ENCODE measurements at regions not wholly inside any gene's neighbourhood (a gene's known extent, or its start where the extent isn't known, plus 50 kb on each side); places are given as distances from the start of the nearest gene placed in this dataset.
"Not testable (repeated sequence)": the region's sequence is repeated elsewhere in the genome, so short reads cannot be mapped to it uniquely, and the experiment has no call there.

- FAIRE-seq: no peak
These were observed 112.2 kb upstream of the LRRN1 start for GRCh38 chr3:3686907-3687648.

- FAIRE-seq: no peak
These were observed 113.5 kb upstream of the LRRN1 start for GRCh38 chr3:3685721-3686120.

GRCh38 chr3:3683261-3683660, 116.0 kb upstream of the LRRN1 start:
- no peak for FAIRE-seq

- no peak for FAIRE-seq
These were observed 123.4 kb upstream of the LRRN1 start for GRCh38 chr3:3675801-3676200.

GRCh38 chr3:3675186-3675585, 124.0 kb upstream of the LRRN1 start:
- FAIRE-seq: no peak

GRCh38 chr3:3666664-3667063, 132.6 kb upstream of the LRRN1 start:
- FAIRE-seq: no peak

- no peak for FAIRE-seq
These were observed 133.1 kb upstream of the LRRN1 start for GRCh38 chr3:3665961-3666640.

GRCh38 chr3:3665546-3665945, 133.7 kb upstream of the LRRN1 start:
- no peak for FAIRE-seq

- FAIRE-seq: no peak
These were observed 134.3 kb upstream of the LRRN1 start for GRCh38 chr3:3664935-3665334.

GRCh38 chr3:3662610-3663009, 136.6 kb upstream of the LRRN1 start:
- FAIRE-seq: no peak

GRCh38 chr3:3654916-3655315, 144.3 kb upstream of the LRRN1 start:
- no peak for FAIRE-seq

GRCh38 chr3:3648988-3649679, 150.1 kb upstream of the LRRN1 start:
- no peak for FAIRE-seq

- no peak for FAIRE-seq
These were observed 152.3 kb upstream of the LRRN1 start for GRCh38 chr3:3646934-3647333.

- FAIRE-seq: not testable (repeated sequence)
These were observed 153.0 kb upstream of the LRRN1 start for GRCh38 chr3:3646103-3646844.

GRCh38 chr3:3641877-3642455, 157.3 kb upstream of the LRRN1 start:
- FAIRE-seq: no peak

GRCh38 chr3:3639078-3639477, 160.2 kb upstream of the LRRN1 start:
- peak; percentile 83 for FAIRE-seq

- FAIRE-seq: no peak
These were observed 162.4 kb upstream of the LRRN1 start for GRCh38 chr3:3636815-3637214.

- FAIRE-seq: no peak
These were observed 164.1 kb upstream of the LRRN1 start for GRCh38 chr3:3635109-3635508.

- FAIRE-seq: no peak
These were observed 164.9 kb upstream of the LRRN1 start for GRCh38 chr3:3634326-3634725.

- FAIRE-seq: no peak
These were observed 165.5 kb upstream of the LRRN1 start for GRCh38 chr3:3633761-3634160.

- no peak for FAIRE-seq
These were observed 166.8 kb upstream of the LRRN1 start for GRCh38 chr3:3632449-3632848.

GRCh38 chr3:3631114-3631513, 168.1 kb upstream of the LRRN1 start:
- no peak for FAIRE-seq

GRCh38 chr3:3629911-3630310, 169.3 kb upstream of the LRRN1 start:
- FAIRE-seq: no peak
